OCI-LY3 (cell line): ENCODE measurements at regions not wholly inside any gene's neighbourhood (a gene's known extent, or its start where the extent isn't known, plus 50 kb on each side); places are given as distances from the start of the nearest gene placed in this dataset.

Source experiments
- H2AFZ ChIP-seq: fragments of 200-600, 300-600 bp; shearing (Covaris generic); 2 replicates; pipeline ENCODE4 v1.6.0; 2014; ENCODE audit warnings: antibody characterized with exemption, low read depth, low read length
- H3K27ac ChIP-seq: fragments of 200-600, 300-600 bp; sonication (generic); 2 replicates; pipeline ENCODE4 v1.5.1; 2014; ENCODE audit warnings: mild to moderate bottlenecking, low read length, moderate library complexity, mixed read lengths
- H3K27me3 ChIP-seq: fragments of 200-600, 300-600 bp; sonication (generic); 2 replicates; pipeline ENCODE4 v1.6.1; 2014; ENCODE audit warnings: low read depth, low read length, mixed read lengths
- H3K36me3 ChIP-seq: fragments of 200-600, 300-600 bp; sonication (generic); replicated peaks from 2 replicates; pipeline ENCODE3; 2014; ENCODE audit warnings: low read depth, low read length, mixed read lengths
- H3K4me1 ChIP-seq: fragments of 300-600, 200-600 bp; sonication (generic); 2 replicates; pipeline ENCODE4 v1.6.1; 2014; ENCODE audit warnings: low read length, mixed read lengths
- H3K4me2 ChIP-seq: fragments of 200-600, 300-600 bp; sonication (generic); 2 replicates; pipeline ENCODE4 v1.6.1; 2014; ENCODE audit warnings: low read length, mixed read lengths
- H3K4me3 ChIP-seq: fragments of 300-600, 200-600 bp; sonication (generic); 2 replicates; pipeline ENCODE4 v1.5.1; 2014; ENCODE audit warnings: antibody characterized with exemption, mild to moderate bottlenecking, low read length, moderate library complexity
- H3K79me2 ChIP-seq: fragments of 300-600, 200-600 bp; shearing (Covaris generic); 2 replicates; pipeline ENCODE4 v1.6.1; 2014; ENCODE audit warnings: mild to moderate bottlenecking, low read length, mixed read lengths
- H3K9ac ChIP-seq: fragments of 300-600, 200-600 bp; shearing (Covaris generic); 2 replicates; pipeline ENCODE4 v1.6.0; 2014; ENCODE audit warnings: mild to moderate bottlenecking, low read length, moderate library complexity
- H3K9me3 ChIP-seq: fragments of 200-600, 300-600 bp; shearing (Covaris generic); 2 replicates; pipeline ENCODE4 v1.6.1; 2014; ENCODE audit warnings: low read length, mixed read lengths; ENCODE audit not compliant: insufficient read depth
- H4K20me1 ChIP-seq: fragments of 200-600, 300-600 bp; sonication (generic); 2 replicates; pipeline ENCODE4 v1.6.1; 2016; ENCODE audit warnings: low read length, mixed read lengths; ENCODE audit not compliant: insufficient read depth
- CTCF ChIP-seq: fragments of 200-600, 300-600 bp; sonication (generic); IDR thresholded peaks from 2 replicates; pipeline ENCODE4 v1.5.1; 2014; ENCODE audit warnings: antibody characterized with exemption, low read length, low read depth
- EZH2phosphoT487 ChIP-seq: fragments of 200-600 bp; shearing (Covaris generic); IDR thresholded peaks from 2 replicates; pipeline ENCODE4 v1.6.1; 2018; ENCODE audit warnings: antibody characterized with exemption, mixed run types, low read depth

DNA sequence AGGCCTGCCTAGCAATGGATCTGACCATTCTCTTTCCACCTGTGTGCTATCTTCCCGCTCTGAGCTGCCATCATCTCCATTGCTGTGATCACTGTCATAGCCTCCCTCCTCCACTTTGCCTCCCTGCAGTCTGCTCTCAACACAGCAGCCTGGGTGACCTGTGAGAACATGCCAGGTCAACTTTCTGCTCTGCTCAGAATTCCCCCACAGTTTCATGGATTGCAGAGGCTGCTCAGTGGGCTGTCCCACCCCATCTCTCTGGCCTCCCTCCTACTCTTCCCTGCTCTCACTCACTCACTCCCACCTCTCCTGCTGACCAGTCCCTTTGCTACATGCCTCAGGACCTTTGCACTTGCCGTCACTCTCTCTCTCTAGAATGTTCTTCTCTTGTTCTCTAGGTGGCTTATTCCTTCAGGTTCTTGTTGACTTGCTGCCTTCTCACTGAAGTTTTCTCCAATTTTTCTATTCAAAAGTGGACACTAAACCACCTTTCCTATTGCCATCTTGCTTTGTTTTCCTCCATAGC, 159.9 kb downstream of the CD83 start:
- H3K27me3 ChIP-seq, result no peaks in the 10 kb centered on the region
- H3K36me3 ChIP-seq, result peaks cover 8% of the 10 kb centered on the region
- peak overlapping the region; percentile 67 for H3K4me2 ChIP-seq
- no peaks in the 10 kb centered on the region for H3K79me2 ChIP-seq
- no peak for TF ChIP-seq CTCF
- no peak for TF ChIP-seq EZH2phosphoT487
- H3K4me3 ChIP-seq, result no peak overlapping the region
- H4K20me1 ChIP-seq, result no peaks in the 10 kb centered on the region
- no peak overlapping the region for H2AFZ ChIP-seq
- peaks cover 18% of the 10 kb centered on the region for H3K4me1 ChIP-seq
- peak overlapping the region; percentile 32; the same call in 1 of the 2 replicates for H3K9ac ChIP-seq
- H3K27ac ChIP-seq, result peak overlapping the region; percentile 64
- peaks cover 7% of the 10 kb centered on the region; the same call in 1 of the 2 replicates for H3K9me3 ChIP-seq

GRCh38 chr6:14278006-14278405, 160.4 kb downstream of the CD83 start:
- Histone ChIP-seq H3K4me1 (peaks cover 18% of the 10 kb centered on the region), H3K4me3 (no peak overlapping the region), H3K27ac (no peak overlapping the region), H3K36me3 (peaks cover 2% of the 10 kb centered on the region), H3K4me2 (no peak overlapping the region), H3K9me3 (0 out of 2 replicates have a peak, but pooled peaks cover 1% of the 10 kb centered on the region), H2AFZ (no peak overlapping the region), H3K79me2 (no peaks in the 10 kb centered on the region), H4K20me1 (no peaks in the 10 kb centered on the region), H3K27me3 (no peaks in the 10 kb centered on the region), H3K9ac (no peak overlapping the region)
- TF ChIP-seq EZH2phosphoT487 (no peak), CTCF (no peak)

GRCh38 chr6:14278446-14278845, 160.9 kb downstream of the CD83 start:
- no peaks in the 10 kb centered on the region for H4K20me1 ChIP-seq
- H2AFZ ChIP-seq, result no peak overlapping the region
- peaks cover 18% of the 10 kb centered on the region for H3K4me1 ChIP-seq
- H3K4me3 ChIP-seq, result no peak overlapping the region
- H3K9me3 ChIP-seq, result no peaks in the 10 kb centered on the region
- H3K4me2 ChIP-seq, result no peak overlapping the region
- no peaks in the 10 kb centered on the region for H3K79me2 ChIP-seq
- TF ChIP-seq CTCF, result no peak
- TF ChIP-seq EZH2phosphoT487, result no peak
- H3K9ac ChIP-seq, result no peak overlapping the region
- no peak overlapping the region for H3K27ac ChIP-seq
- no peaks in the 10 kb centered on the region for H3K27me3 ChIP-seq
- no peaks in the 10 kb centered on the region for H3K36me3 ChIP-seq

- no peaks in the 10 kb centered on the region for H4K20me1 ChIP-seq
- H3K4me2 ChIP-seq, result no peak overlapping the region
- H3K9ac ChIP-seq, result no peak overlapping the region
- no peak overlapping the region for H3K27ac ChIP-seq
- H3K9me3 ChIP-seq, result no peaks in the 10 kb centered on the region
- TF ChIP-seq CTCF (no peak), EZH2phosphoT487 (no peak)
- H3K4me3 ChIP-seq, result no peak overlapping the region
- peaks cover 18% of the 10 kb centered on the region for H3K4me1 ChIP-seq
- H2AFZ ChIP-seq, result no peak overlapping the region
- H3K79me2 ChIP-seq, result no peaks in the 10 kb centered on the region
- H3K36me3 ChIP-seq, result no peaks in the 10 kb centered on the region
- H3K27me3 ChIP-seq, result no peaks in the 10 kb centered on the region
Observed at GRCh38 chr6:14280006-14280510, 162.5 kb downstream of the CD83 start.
